HG02870 (cell line): ENCODE measurements at regions not wholly inside any gene's neighbourhood (a gene's known extent, or its start where the extent isn't known, plus 50 kb on each side); places are given as distances from the start of the nearest gene placed in this dataset.

Experiments used
- ATAC-seq: cut with Tn5 transposase; IDR thresholded peaks from one replicate; pipeline ENCODE4 v1.9.1; 2021; ENCODE audit warnings: mild to moderate bottlenecking, moderate library complexity; ENCODE audit not compliant: unreplicated experiment

DNA sequence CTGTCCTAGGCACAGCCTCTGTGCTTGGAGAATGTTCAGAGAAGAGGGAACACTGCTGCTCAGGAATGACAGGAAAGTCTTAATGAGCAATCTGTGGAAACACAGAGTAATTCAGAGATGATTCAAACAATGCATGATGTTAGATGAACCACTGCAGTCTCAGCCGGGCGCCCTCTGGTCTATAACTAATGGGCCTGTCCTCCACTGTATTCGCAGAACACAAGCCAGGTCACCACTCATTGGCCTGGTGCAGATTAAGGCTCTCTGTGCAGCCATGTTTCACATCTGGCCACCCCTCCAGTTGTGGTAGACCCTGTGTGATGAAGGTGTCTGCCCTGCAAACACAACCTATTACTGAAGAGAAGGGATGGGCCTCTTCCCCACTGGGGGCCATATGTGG, 281.7 kb upstream of the ROPN1 start:
- no peak for ATAC-seq

DNA sequence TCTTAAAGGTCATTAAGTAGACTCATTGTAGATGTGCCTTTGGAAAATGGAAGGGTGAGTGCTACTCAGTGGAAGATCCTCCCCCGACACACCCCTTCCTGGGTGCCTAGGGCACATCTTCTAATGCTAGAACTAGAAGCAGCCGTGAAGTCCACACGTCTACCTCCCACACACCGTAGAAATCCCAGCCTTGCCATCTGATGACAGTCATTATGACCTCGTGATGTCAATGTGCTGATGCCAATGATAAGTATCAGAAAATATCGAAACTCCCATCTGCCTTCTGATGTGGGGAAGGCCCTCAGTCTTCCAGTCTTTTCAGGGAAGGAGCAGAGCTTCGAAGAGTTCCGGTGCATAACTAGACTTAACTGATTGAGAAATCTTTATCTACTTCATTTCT, 282.1 kb upstream of the ROPN1 start:
- ATAC-seq, result no peak

- ATAC-seq, result no peak
Observed at GRCh38 chr3:124275412-124275811, 283.5 kb upstream of the ROPN1 start.

- no peak for ATAC-seq
Observed at GRCh38 chr3:124276133-124276532, 284.2 kb upstream of the ROPN1 start.

- no peak for ATAC-seq
Observed at GRCh38 chr3:124276539-124277143, 284.7 kb upstream of the ROPN1 start.

GRCh38 chr3:124277144-124277890, 285.4 kb upstream of the ROPN1 start:
- no peak for ATAC-seq

DNA sequence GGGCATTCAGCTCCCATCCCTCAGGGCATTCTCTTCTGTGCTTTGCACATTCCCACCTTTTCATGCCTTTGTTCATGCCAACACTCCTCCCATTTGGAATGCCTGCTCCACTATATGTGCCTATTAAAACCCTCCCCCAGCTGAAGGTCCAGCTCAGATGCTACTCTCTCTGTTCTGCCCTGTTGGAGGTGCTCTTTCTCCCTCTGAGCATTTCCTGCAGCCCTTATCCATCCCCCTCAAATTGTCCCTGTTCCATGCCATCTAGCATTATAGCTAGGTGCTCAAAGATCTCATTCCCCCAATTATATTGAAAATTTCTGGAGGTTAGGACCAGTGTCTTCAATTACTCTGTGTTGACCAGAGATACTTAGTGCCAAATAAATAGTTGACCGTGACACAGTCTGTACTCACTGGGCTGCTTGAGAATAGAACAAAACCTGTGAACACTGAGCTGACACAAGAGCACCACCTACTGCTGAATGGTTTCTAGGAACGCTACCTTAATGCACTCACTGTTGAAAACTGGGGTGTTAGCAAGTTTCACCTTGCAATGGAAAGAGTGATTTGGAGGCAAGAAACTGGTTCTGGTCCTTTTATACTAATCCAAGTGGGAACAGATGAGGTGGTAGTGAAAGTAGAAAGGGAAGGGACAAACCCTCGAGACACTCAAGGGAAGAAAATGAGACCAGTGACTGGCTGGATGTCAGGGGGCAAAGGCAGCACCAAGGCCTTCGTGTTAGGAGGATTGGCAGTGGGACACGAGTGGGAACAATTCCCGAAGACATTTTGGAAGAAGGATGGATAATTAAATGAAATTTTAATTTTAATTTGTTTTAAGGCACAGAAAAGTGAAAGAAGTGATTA, 289.8 kb upstream of the ROPN1 start:
- no peak for ATAC-seq

- no peak for ATAC-seq
Observed at GRCh38 chr3:124282751-124283651, 291.1 kb upstream of the ROPN1 start.

- ATAC-seq, result no peak
Observed at GRCh38 chr3:124283652-124284023, 291.7 kb upstream of the ROPN1 start.

DNA sequence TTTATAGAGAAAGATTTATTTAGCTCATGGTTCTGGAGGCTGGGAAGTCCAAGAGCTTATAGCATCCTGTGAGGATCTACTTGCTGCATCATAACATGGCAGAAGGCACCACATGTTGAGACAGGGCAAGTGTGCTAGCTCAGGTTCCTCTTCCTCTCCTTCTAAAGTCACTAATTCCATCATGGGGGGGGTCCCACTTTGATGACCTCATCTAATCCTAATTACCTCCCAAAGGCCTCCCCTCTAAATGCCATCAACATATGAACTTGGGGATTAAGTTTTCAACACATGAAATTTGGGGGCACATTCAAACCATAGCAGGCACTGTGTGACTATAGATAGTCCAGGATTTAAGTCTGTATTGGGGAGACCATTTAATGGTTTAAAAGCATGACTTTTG, 297.1 kb upstream of the ROPN1 start:
- ATAC-seq, result no peak

DNA sequence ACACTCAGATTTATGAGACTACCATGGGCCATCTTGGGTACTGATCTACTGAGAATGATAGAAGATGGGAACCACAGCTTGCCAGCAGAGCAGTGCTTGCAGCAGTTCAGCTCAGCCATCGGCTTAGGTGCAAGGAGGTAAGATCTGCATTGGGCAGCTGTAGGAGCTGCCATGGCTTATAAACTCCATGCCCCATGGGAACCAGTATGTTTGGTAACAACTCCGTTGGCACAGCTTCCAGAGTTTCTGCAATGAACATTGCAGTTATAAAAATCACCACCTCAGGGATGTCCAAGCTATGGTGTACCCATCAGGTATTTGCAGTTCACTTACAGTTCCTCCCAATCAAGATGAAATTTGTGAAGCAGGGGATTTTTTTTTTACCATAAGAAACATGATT, 299.1 kb upstream of the ROPN1 start:
- no peak for ATAC-seq

DNA sequence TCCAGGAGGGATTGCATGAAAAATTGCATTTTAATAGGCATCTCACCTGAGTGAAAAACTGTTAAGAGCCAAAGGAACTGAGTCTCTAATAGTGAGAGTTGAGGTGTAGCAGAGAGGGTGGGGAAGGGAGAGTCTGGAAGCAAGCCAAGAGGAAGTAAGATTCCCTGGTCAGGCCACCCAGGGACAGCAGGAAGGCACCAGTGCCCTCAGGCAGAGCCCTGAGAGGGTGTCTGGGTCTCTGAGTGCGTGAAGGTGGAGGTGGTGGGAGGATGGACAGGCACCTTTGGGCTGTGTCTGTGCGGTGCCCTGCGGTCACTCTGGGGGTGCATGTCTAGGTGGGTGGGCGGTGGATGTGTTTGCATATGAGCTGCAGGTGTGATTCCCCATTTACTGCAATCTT, 300.4 kb upstream of the ROPN1 start:
- no peak for ATAC-seq

DNA sequence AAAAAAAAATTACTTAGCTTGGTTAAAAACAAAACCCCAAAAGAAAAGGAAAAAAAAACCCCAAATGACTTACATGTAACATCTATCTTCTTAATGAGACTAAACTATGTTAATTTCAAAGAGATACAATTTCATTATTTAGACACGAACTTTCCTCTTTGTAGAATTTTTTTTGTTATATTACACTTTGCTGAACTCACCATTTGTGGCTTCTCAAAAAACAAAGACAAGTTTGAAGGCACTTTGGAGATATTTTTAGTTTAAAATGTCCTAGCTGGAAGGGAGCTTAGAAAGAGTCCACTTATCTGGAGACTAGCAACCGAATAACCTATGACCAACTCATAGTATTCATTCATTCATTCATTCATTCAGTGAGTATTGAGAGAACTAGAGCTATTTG, 301.7 kb upstream of the ROPN1 start:
- ATAC-seq, result no peak

DNA sequence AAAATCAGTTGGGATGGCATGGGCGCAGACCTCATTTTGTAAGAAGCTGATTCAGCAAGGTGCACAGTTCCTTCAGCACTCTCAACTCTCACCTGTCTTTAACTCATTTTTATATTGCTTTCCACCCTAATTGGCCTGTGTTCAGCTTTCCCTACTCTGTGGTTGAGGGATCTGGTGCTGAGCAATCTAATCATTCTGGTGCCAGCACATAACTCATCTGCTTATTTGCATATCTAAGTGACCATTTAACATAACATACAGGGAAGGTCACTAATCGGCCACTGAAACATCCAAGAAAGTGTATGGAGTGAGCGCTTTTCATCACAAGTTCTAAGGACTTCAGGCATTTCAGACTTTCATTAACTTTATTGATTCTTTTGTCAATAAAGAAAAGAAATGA, 303.4 kb upstream of the ROPN1 start:
- no peak for ATAC-seq

GRCh38 chr3:124296406-124296805, 304.5 kb upstream of the ROPN1 start:
- no peak for ATAC-seq

- no peak for ATAC-seq
Observed at GRCh38 chr3:124297062-124297980, 305.4 kb upstream of the ROPN1 start.

DNA sequence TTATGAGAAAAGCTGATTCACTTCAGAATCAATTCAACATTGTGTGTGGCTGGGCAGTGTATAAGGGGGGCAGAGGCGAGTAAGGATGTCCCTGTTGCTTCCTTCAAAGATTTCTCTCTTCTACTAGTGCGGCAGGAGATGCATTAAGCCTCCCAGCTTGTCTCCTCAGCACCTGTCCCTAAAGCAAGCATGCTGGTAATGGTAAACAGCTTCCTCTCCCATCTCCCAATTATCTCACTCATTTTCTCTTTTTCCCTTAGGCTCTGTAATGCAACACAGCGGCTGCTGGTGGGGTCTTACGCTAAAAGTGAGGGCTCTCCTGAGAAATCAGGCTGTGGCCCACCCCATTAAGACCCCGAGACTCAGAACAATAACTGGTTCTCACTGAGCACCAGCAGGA, 306.4 kb upstream of the ROPN1 start:
- ATAC-seq, result no peak

- no peak for ATAC-seq
Observed at GRCh38 chr3:124298951-124299350, 307.0 kb upstream of the ROPN1 start.

DNA sequence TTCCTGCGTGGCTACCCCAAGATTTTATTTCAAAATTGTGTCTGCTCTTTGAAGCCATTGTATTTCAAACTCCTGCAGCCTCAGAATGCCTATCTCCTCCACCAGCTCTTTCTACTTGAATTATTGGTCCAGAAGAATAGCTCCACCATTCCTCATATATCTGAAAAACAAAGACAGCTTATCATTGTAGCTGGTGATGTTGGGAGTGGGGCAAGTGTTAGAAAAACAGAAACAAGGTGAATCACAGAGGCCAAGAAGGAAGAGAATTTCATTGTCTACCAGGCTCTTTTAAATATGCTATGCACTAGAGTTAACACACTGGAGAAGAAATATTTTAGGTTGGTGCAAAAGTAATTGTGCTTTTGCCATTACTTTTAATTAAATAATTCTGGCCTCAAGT, 307.9 kb upstream of the ROPN1 start:
- ATAC-seq, result no peak

- ATAC-seq, result no peak
Observed at GRCh38 chr3:124300416-124300815, 308.5 kb upstream of the ROPN1 start.
